ENCODE measurements at regions not wholly inside any gene's neighbourhood (a gene's known extent, or its start where the extent isn't known, plus 50 kb on each side); places are given as distances from the start of the nearest gene placed in this dataset.

GRCh38 chr12:126480451-126480850, 1415.2 kb downstream of the AACS start:
- TF ChIP-seq, protein P1, sequence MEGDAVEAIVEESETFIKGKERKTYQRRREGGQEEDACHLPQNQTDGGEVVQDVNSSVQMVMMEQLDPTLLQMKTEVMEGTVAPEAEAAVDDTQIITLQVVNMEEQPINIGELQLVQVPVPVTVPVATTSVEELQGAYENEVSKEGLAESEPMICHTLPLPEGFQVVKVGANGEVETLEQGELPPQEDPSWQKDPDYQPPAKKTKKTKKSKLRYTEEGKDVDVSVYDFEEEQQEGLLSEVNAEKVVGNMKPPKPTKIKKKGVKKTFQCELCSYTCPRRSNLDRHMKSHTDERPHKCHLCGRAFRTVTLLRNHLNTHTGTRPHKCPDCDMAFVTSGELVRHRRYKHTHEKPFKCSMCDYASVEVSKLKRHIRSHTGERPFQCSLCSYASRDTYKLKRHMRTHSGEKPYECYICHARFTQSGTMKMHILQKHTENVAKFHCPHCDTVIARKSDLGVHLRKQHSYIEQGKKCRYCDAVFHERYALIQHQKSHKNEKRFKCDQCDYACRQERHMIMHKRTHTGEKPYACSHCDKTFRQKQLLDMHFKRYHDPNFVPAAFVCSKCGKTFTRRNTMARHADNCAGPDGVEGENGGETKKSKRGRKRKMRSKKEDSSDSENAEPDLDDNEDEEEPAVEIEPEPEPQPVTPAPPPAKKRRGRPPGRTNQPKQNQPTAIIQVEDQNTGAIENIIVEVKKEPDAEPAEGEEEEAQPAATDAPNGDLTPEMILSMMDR (IDR thresholded peaks at IDR 0.05): no peak
- TF ChIP-seq EP300 (IDR thresholded peaks at IDR 0.05): no peak
- no peak for TF ChIP-seq POLR2A (IDR thresholded peaks at IDR 0.05; ENCODE audit: low read depth)
